ENCODE measurements at regions not wholly inside any gene's neighbourhood (a gene's known extent, or its start where the extent isn't known, plus 50 kb on each side); places are given as distances from the start of the nearest gene placed in this dataset.
A peak's percentile ranks its signal among the peaks of the same experiment; 100 is the strongest.

GRCh38 chr12:46910830-46911229 is 85.0 kb upstream of the SLC38A4 start:
- no peak for DNase-seq

GRCh38 chr12:46914336-46914735 is 88.5 kb upstream of the SLC38A4 start:
- no peak for DNase-seq

- no peak for DNase-seq
These were observed 89.3 kb upstream of the SLC38A4 start for GRCh38 chr12:46915082-46915481.

GRCh38 chr12:46915836-46916235 is 90.0 kb upstream of the SLC38A4 start:
- no peak for DNase-seq

- DNase-seq, result no peak
These were observed 91.1 kb upstream of the SLC38A4 start for GRCh38 chr12:46916796-46917419.

GRCh38 chr12:46917821-46918220 is 92.0 kb upstream of the SLC38A4 start:
- no peak for DNase-seq

GRCh38 chr12:46918631-46919030 is 92.8 kb upstream of the SLC38A4 start:
- DNase-seq, result no peak

- no peak for DNase-seq
These were observed 94.0 kb upstream of the SLC38A4 start for GRCh38 chr12:46919666-46920400.

GRCh38 chr12:46920499-46920898 is 94.7 kb upstream of the SLC38A4 start:
- no peak for DNase-seq

GRCh38 chr12:46921048-46921763 is 95.4 kb upstream of the SLC38A4 start:
- no peak for DNase-seq

GRCh38 chr12:46921764-46922133 is 96.0 kb upstream of the SLC38A4 start:
- DNase-seq, result no peak

GRCh38 chr12:46926526-46926925 is 100.7 kb upstream of the SLC38A4 start:
- DNase-seq, result no peak

- DNase-seq, result no peak
These were observed 104.3 kb upstream of the SLC38A4 start for GRCh38 chr12:46930101-46930500.

GRCh38 chr12:46933947-46934346 is 108.2 kb upstream of the SLC38A4 start:
- peak in 2 of 51 donors; percentile 1 to 29 for DNase-seq

- no peak for DNase-seq
These were observed 108.7 kb upstream of the SLC38A4 start for GRCh38 chr12:46934374-46935111.

GRCh38 chr12:46935271-46935847 is 109.6 kb upstream of the SLC38A4 start:
- DNase-seq, result no peak

GRCh38 chr12:46936042-46936441 is 110.2 kb upstream of the SLC38A4 start:
- no peak for DNase-seq

- DNase-seq, result no peak
These were observed 112.4 kb upstream of the SLC38A4 start for GRCh38 chr12:46938071-46938678.

GRCh38 chr12:46941981-46942380 is 116.2 kb upstream of the SLC38A4 start:
- no peak for DNase-seq

GRCh38 chr12:46942579-46942978 is 116.8 kb upstream of the SLC38A4 start:
- DNase-seq, result no peak

GRCh38 chr12:46944088-46944487 is 118.3 kb upstream of the SLC38A4 start:
- peak in 2 of 51 donors; percentile 2 to 3 for DNase-seq

Measured in hypothalamus (tissue), 51 donors.